ENCODE measurements at regions not wholly inside any gene's neighbourhood (a gene's known extent, or its start where the extent isn't known, plus 50 kb on each side); places are given as distances from the start of the nearest gene placed in this dataset.
"Not testable (repeated sequence)": the region's sequence is repeated elsewhere in the genome, so short reads cannot be mapped to it uniquely, and the experiment has no call there.

- no peak for DNase-seq (ENCODE audit: low read depth)
Observed at GRCh38 chr2:35562488-35562887, 793.1 kb upstream of the CRIM1 start.

- peak; percentile 65 for DNase-seq (ENCODE audit: low read depth)
Observed at GRCh38 chr2:35548171-35548570, 807.4 kb upstream of the CRIM1 start.

- no peak for DNase-seq (ENCODE audit: low read depth)
Observed at GRCh38 chr2:35545301-35545700, 810.3 kb upstream of the CRIM1 start.

GRCh38 chr2:35538796-35539195, 816.8 kb upstream of the CRIM1 start:
- peak; percentile 47 for DNase-seq (ENCODE audit: low read depth)

GRCh38 chr2:35530615-35531135, 824.9 kb upstream of the CRIM1 start:
- no peak for DNase-seq (ENCODE audit: low read depth)

GRCh38 chr2:35526741-35527140, 828.8 kb upstream of the CRIM1 start:
- no peak for DNase-seq (ENCODE audit: low read depth)

GRCh38 chr2:35522450-35522849, 833.1 kb upstream of the CRIM1 start:
- no peak for DNase-seq (ENCODE audit: low read depth)

GRCh38 chr2:35510636-35511035, 844.9 kb upstream of the CRIM1 start:
- DNase-seq (ENCODE audit: low read depth): peak; percentile 54

GRCh38 chr2:35508601-35509000, 847.0 kb upstream of the CRIM1 start:
- no peak for DNase-seq (ENCODE audit: low read depth)

- no peak for DNase-seq (ENCODE audit: low read depth)
Observed at GRCh38 chr2:35504419-35504818, 851.2 kb upstream of the CRIM1 start.

- peak; percentile 57 for DNase-seq (ENCODE audit: low read depth)
Observed at GRCh38 chr2:35503738-35504199, 851.8 kb upstream of the CRIM1 start.

- peak; percentile 9 for DNase-seq (ENCODE audit: low read depth)
Observed at GRCh38 chr2:35503311-35503710, 852.3 kb upstream of the CRIM1 start.

- peak; percentile 37 for DNase-seq (ENCODE audit: low read depth)
Observed at GRCh38 chr2:35501076-35501475, 854.5 kb upstream of the CRIM1 start.

GRCh38 chr2:35496022-35496421, 859.6 kb upstream of the CRIM1 start:
- no peak for DNase-seq (ENCODE audit: low read depth)

GRCh38 chr2:35495182-35495581, 860.4 kb upstream of the CRIM1 start:
- DNase-seq (ENCODE audit: low read depth): peak; percentile 5

- DNase-seq (ENCODE audit: low read depth): not testable (repeated sequence)
Observed at GRCh38 chr2:35478121-35478520, 877.5 kb upstream of the CRIM1 start.

GRCh38 chr2:35468245-35468644, 887.3 kb upstream of the CRIM1 start:
- no peak for DNase-seq (ENCODE audit: low read depth)

- DNase-seq (ENCODE audit: low read depth): peak; percentile 38
Observed at GRCh38 chr2:35463805-35464596, 891.6 kb upstream of the CRIM1 start.

- DNase-seq (ENCODE audit: low read depth): peak; percentile 73
Observed at GRCh38 chr2:35462226-35462998, 893.2 kb upstream of the CRIM1 start.

GRCh38 chr2:35461406-35461805, 894.2 kb upstream of the CRIM1 start:
- DNase-seq (ENCODE audit: low read depth): no peak

GRCh38 chr2:35454966-35455638, 900.5 kb upstream of the CRIM1 start:
- DNase-seq (ENCODE audit: low read depth): peak; percentile 91

- no peak for DNase-seq (ENCODE audit: low read depth)
Observed at GRCh38 chr2:35447821-35448220, 907.8 kb upstream of the CRIM1 start.

Data from M059J (cell line).